HepG2 (cell line): ENCODE measurements at regions not wholly inside any gene's neighbourhood (a gene's known extent, or its start where the extent isn't known, plus 50 kb on each side); places are given as distances from the start of the nearest gene placed in this dataset.

Experiments used
- ZSCAN31 ChIP-seq: sonication (generic); formaldehyde crosslinking; IDR thresholded peaks from 2 replicates; pipeline ENCODE4 v1.5.0; 2020; ENCODE audit warnings: low read depth, mild to moderate bottlenecking, missing genetic modification reagents
- TF ChIP-seq, protein P1 (sequence below): sonication (generic); formaldehyde crosslinking; IDR thresholded peaks from 2 replicates; pipeline ENCODE4 v1.5.0; 2020; ENCODE audit warnings: mild to moderate bottlenecking, missing genetic modification reagents, borderline replicate concordance
- TF ChIP-seq, protein P2 (sequence below): sonication (generic); formaldehyde crosslinking; IDR thresholded peaks from 2 replicates; pipeline ENCODE4 v1.4.0; 2020; ENCODE audit warnings: missing genetic modification reagents, borderline replicate concordance

DNA sequence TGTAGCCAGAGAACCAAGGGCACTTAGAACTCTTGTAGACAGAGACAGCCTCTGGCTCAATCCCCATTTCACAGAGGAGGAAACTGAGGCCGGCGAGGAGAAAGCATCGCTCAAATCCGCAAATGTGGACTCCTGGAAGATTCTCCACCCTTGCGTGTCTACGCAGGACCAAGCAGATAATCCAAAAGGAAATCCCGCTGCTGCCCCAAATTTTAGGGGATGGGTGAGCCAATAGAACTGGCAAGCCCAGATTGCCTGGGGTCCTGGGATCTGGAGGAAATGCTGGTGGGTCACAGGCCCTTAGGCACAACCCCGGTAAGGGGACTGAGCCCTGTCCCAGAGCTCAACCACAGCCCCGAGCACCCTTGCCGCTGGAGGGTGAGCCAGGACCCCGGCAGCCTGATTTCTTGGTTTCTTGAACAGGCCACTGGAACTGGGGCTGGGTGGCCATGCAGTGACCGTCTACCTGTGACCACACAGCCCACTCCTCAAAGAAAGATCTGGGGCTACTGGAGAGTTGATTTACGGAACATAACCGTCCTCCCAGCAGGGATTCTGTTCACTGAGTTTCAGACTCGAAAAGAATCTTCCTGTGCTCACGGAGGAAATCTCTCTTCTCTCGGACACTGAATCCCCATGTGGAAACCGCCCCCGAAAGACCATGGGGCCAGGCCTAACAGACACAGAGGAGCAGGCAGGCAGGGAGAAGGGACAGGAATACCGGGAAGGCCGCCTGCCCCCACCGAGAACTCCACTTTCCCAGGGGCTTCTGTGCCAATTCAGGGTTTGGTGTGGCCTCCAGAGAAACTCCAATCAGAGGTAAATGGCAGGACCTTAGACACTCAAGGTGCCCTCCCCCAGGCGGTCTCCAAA, 238.4 kb downstream of the NPHP4 start (continued):
- TF ChIP-seq, protein P1, sequence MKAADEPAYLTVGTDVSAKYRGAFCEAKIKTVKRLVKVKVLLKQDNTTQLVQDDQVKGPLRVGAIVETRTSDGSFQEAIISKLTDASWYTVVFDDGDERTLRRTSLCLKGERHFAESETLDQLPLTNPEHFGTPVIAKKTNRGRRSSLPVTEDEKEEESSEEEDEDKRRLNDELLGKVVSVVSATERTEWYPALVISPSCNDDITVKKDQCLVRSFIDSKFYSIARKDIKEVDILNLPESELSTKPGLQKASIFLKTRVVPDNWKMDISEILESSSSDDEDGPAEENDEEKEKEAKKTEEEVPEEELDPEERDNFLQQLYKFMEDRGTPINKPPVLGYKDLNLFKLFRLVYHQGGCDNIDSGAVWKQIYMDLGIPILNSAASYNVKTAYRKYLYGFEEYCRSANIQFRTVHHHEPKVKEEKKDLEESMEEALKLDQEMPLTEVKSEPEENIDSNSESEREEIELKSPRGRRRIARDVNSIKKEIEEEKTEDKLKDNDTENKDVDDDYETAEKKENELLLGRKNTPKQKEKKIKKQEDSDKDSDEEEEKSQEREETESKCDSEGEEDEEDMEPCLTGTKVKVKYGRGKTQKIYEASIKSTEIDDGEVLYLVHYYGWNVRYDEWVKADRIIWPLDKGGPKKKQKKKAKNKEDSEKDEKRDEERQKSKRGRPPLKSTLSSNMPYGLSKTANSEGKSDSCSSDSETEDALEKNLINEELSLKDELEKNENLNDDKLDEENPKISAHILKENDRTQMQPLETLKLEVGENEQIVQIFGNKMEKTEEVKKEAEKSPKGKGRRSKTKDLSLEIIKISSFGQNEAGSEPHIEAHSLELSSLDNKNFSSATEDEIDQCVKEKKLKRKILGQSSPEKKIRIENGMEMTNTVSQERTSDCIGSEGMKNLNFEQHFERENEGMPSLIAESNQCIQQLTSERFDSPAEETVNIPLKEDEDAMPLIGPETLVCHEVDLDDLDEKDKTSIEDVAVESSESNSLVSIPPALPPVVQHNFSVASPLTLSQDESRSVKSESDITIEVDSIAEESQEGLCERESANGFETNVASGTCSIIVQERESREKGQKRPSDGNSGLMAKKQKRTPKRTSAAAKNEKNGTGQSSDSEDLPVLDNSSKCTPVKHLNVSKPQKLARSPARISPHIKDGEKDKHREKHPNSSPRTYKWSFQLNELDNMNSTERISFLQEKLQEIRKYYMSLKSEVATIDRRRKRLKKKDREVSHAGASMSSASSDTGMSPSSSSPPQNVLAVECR (CRISPR knock-in tag): no peak
- TF ChIP-seq, protein P2, sequence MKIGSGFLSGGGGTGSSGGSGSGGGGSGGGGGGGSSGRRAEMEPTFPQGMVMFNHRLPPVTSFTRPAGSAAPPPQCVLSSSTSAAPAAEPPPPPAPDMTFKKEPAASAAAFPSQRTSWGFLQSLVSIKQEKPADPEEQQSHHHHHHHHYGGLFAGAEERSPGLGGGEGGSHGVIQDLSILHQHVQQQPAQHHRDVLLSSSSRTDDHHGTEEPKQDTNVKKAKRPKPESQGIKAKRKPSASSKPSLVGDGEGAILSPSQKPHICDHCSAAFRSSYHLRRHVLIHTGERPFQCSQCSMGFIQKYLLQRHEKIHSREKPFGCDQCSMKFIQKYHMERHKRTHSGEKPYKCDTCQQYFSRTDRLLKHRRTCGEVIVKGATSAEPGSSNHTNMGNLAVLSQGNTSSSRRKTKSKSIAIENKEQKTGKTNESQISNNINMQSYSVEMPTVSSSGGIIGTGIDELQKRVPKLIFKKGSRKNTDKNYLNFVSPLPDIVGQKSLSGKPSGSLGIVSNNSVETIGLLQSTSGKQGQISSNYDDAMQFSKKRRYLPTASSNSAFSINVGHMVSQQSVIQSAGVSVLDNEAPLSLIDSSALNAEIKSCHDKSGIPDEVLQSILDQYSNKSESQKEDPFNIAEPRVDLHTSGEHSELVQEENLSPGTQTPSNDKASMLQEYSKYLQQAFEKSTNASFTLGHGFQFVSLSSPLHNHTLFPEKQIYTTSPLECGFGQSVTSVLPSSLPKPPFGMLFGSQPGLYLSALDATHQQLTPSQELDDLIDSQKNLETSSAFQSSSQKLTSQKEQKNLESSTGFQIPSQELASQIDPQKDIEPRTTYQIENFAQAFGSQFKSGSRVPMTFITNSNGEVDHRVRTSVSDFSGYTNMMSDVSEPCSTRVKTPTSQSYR (CRISPR knock-in tag): no peak
- TF ChIP-seq ZSCAN31: no peak
